ENCODE measurements at regions not wholly inside any gene's neighbourhood (a gene's known extent, or its start where the extent isn't known, plus 50 kb on each side); places are given as distances from the start of the nearest gene placed in this dataset.
A peak's percentile ranks its signal among the peaks of the same experiment; 100 is the strongest.

GRCh38 chr12:59087077-59087673 is 166.9 kb upstream of the LRIG3 start:
- H4K20me1 ChIP-seq (ENCODE audit: insufficient read depth, low read length), result no peaks in the 10 kb centered on the region
- H3K4me2 ChIP-seq (ENCODE audit: low read depth, low read length), result no peak overlapping the region
- no peak for DNase-seq
- H3K4me1 ChIP-seq (ENCODE audit: low read length), result no peaks in the 10 kb centered on the region
- no peaks in the 10 kb centered on the region for H3K79me2 ChIP-seq (ENCODE audit: low read length)
- no peak overlapping the region for H2AFZ ChIP-seq (ENCODE audit: low read length)
- no peak overlapping the region for H3K4me3 ChIP-seq (ENCODE audit: low read length)
- no peaks in the 10 kb centered on the region for H3K36me3 ChIP-seq (replicated peaks; ENCODE audit: insufficient read depth, low read length)
- no peaks in the 10 kb centered on the region for H3F3A ChIP-seq (ENCODE audit: insufficient read depth, low read length)
- no peak overlapping the region for H3K27ac ChIP-seq (ENCODE audit: low read length)
- H3K9me2 ChIP-seq (replicated peaks; ENCODE audit: insufficient read depth, low read length), result no peaks in the 10 kb centered on the region
- no peak overlapping the region for H3K9ac ChIP-seq (ENCODE audit: low read length)
- no peak for TF ChIP-seq EZH2phosphoT487 (IDR thresholded peaks at IDR 0.05; ENCODE audit: low read length)
- TF ChIP-seq CTCF (IDR thresholded peaks at IDR 0.05; ENCODE audit: low read length), result peak; percentile 34
- no peaks in the 10 kb centered on the region for H3K9me3 ChIP-seq (replicated peaks; ENCODE audit: insufficient read depth, low read length)
- no peaks in the 10 kb centered on the region for H3K27me3 ChIP-seq (replicated peaks; ENCODE audit: insufficient read depth, low read length)

GRCh38 chr12:59086126-59086525 is 165.8 kb upstream of the LRIG3 start:
- TF ChIP-seq EZH2phosphoT487 (IDR thresholded peaks at IDR 0.05; ENCODE audit: low read length), result no peak
- TF ChIP-seq EZH2 (optimal IDR thresholded peaks at IDR 0.05; ENCODE audit: low read depth, low read length), result no peak
- no peak for TF ChIP-seq CTCF (IDR thresholded peaks at IDR 0.05; ENCODE audit: low read length)
- H3K4me2 ChIP-seq (ENCODE audit: low read depth, low read length), result no peak overlapping the region

GRCh38 chr12:59085690-59086089 is 165.4 kb upstream of the LRIG3 start:
- Histone ChIP-seq H3K4me1 (ENCODE audit: low read length) (no peaks in the 10 kb centered on the region), H4K20me1 (ENCODE audit: insufficient read depth, low read length) (no peaks in the 10 kb centered on the region), H3K27ac (ENCODE audit: low read length) (no peak overlapping the region), H3K9ac (ENCODE audit: low read length) (no peak overlapping the region), H3K4me2 (ENCODE audit: low read depth, low read length) (no peak overlapping the region), H3K9me2 (replicated peaks; ENCODE audit: insufficient read depth, low read length) (no peaks in the 10 kb centered on the region), H3K36me3 (replicated peaks; ENCODE audit: insufficient read depth, low read length) (no peaks in the 10 kb centered on the region), H2AFZ (ENCODE audit: low read length) (no peak overlapping the region), H3F3A (ENCODE audit: insufficient read depth, low read length) (no peaks in the 10 kb centered on the region), H3K4me3 (ENCODE audit: low read length) (no peak overlapping the region), H3K27me3 (replicated peaks; ENCODE audit: insufficient read depth, low read length) (no peaks in the 10 kb centered on the region), H3K9me3 (replicated peaks; ENCODE audit: insufficient read depth, low read length) (no peaks in the 10 kb centered on the region), H3K79me2 (ENCODE audit: low read length) (no peaks in the 10 kb centered on the region)
- TF ChIP-seq EZH2 (optimal IDR thresholded peaks at IDR 0.05; ENCODE audit: low read depth, low read length), result no peak
- no peak for TF ChIP-seq EZH2phosphoT487 (IDR thresholded peaks at IDR 0.05; ENCODE audit: low read length)
- no peak for TF ChIP-seq CTCF (IDR thresholded peaks at IDR 0.05; ENCODE audit: low read length)
- no peak for DNase-seq

More at GRCh38 chr12:59086126-59086525, 165.8 kb upstream of the LRIG3 start:
- Histone ChIP-seq H3K27ac (ENCODE audit: low read length) (no peak overlapping the region), H3K9me2 (replicated peaks; ENCODE audit: insufficient read depth, low read length) (no peaks in the 10 kb centered on the region), H3K4me1 (ENCODE audit: low read length) (no peaks in the 10 kb centered on the region), H3K9ac (ENCODE audit: low read length) (no peak overlapping the region), H3K27me3 (replicated peaks; ENCODE audit: insufficient read depth, low read length) (no peaks in the 10 kb centered on the region), H3K79me2 (ENCODE audit: low read length) (no peaks in the 10 kb centered on the region), H3K4me3 (ENCODE audit: low read length) (no peak overlapping the region), H3K36me3 (replicated peaks; ENCODE audit: insufficient read depth, low read length) (no peaks in the 10 kb centered on the region), H3K9me3 (replicated peaks; ENCODE audit: insufficient read depth, low read length) (no peaks in the 10 kb centered on the region), H3F3A (ENCODE audit: insufficient read depth, low read length) (no peaks in the 10 kb centered on the region), H2AFZ (ENCODE audit: low read length) (no peak overlapping the region), H4K20me1 (ENCODE audit: insufficient read depth, low read length) (no peaks in the 10 kb centered on the region)
- DNase-seq, result no peak

All from MM.1S (cell line).